Adrenal gland (tissue), 5 donors: ENCODE measurements at regions not wholly inside any gene's neighbourhood (a gene's known extent, or its start where the extent isn't known, plus 50 kb on each side); places are given as distances from the start of the nearest gene placed in this dataset.

Experiments used
- CTCF ChIP-seq, 6 experiments: fragments of 450-650 bp in 4 of 6; fragments of 200-600 bp in 2 of 6; sonication (generic) in 1 of 6; IDR thresholded peaks; 1 replicate in 5 of 6; 2 replicates in 1 of 6; pipeline versions ENCODE4 v1.5.1 to v1.8.0; 2016 to 2021; ENCODE audit warnings: antibody characterized with exemption in 6 of 6, mild to moderate bottlenecking in 2 of 6, moderate library complexity in 1 of 6
- POLR2A ChIP-seq, 2 donors: fragments of 450-650 bp; IDR thresholded peaks; one replicate each; pipeline ENCODE4 v1.6.1; 2017; ENCODE audit warnings: antibody characterized with exemption in 2 of 2, mild to moderate bottlenecking in 2 of 2, moderate library complexity in 1 of 2
- donor health status: DM: no; HTN: no; CAD: no.

GRCh38 chr6:121616406-121616805 lies 181.0 kb downstream of the GJA1 start:
- TF ChIP-seq CTCF (IDR thresholded peaks at IDR 0.05) (no peak), POLR2A (IDR thresholded peaks at IDR 0.05) (no peak)
